Inflammatory macrophage treated with lipopolysaccharide for 4 hours (primary cell): ENCODE measurements at regions not wholly inside any gene's neighbourhood (a gene's known extent, or its start where the extent isn't known, plus 50 kb on each side); places are given as distances from the start of the nearest gene placed in this dataset.

Experiments used
- DNase-seq: peaks from one replicate; pipeline ENCODE4 v3.0.0-alpha.2; 2020

DNA sequence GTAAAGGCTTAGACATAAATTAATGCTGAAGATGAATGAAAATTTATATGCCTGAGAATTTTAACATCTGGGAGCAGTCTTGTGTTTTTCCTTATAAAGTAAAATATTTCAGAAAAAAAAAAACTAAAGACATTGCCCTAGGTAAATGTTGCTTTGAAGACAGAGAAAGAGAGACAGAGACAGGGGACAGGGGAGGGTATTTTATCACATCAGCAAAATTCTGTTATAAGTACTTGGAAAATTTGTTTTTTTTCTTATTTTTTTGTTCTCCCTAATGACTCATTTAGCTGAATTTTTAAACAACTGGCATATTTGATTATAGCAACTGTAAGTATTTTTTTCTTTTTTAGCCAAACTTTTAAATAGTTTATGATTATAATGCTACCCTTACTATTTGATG lies 1540.6 kb upstream of the GBE1 start:
- no peak for DNase-seq

GRCh38 chr3:83317605-83318004 lies 1556.2 kb upstream of the GBE1 start:
- no peak for DNase-seq

- DNase-seq = no peak
These were observed 1559.3 kb upstream of the GBE1 start for GRCh38 chr3:83320726-83321125.

DNA sequence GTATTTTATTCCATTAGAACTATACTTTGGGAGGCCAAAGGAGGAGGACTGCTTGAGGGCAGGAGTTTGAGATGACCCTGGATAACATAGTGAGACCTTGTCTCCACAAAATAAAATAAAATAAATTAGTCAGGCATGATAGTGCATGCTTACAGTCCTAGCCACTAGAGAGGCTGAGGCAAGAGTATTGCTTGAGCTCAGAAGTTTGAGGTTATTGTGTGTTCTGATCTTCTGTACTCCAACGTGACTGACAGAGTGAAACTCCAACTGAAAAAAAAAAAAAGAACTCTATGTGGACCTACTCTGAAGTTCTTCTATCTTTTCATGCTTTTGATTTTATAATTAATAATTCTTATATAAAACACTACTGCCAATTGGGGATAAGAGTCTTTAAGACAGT lies 1560.0 kb upstream of the GBE1 start:
- no peak for DNase-seq

DNA sequence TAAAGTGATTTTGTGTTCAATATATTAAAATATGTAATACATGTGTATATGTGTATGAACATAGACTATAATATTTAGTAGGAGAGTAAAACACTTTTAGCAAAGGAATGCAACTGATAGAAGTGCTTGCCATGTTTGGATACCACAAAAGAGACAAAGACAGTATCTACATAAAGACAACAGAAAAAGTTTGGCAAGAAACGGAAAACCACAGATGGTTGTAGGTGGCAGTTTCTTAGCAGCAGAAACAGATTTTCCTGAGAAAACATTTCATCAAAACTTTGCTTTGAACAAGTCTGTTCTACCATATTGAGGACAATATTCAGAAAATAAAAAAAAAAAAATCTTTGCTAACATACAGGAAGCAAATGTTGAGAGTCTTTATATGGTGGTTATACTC lies 1560.4 kb upstream of the GBE1 start:
- DNase-seq = no peak

DNA sequence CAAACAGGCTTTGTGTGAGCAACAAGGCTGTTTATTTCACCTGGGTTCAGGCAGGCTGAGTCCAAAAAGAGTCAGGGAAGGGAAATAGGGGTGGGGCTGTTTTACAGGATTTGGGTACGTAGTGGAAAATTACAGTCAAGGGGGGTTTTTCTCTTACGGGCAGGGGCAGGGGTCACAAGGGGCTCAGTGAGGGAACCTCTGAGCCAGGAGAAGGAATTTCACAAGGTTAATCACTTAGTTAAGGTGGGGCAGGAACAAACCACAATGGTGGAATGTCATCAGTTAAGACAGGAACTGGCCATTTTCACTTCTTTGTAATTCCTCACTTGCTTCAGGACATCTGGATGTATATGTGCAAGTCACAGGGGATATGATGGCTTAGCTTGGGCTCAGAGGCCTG lies 1592.8 kb upstream of the GBE1 start:
- no peak for DNase-seq

DNA sequence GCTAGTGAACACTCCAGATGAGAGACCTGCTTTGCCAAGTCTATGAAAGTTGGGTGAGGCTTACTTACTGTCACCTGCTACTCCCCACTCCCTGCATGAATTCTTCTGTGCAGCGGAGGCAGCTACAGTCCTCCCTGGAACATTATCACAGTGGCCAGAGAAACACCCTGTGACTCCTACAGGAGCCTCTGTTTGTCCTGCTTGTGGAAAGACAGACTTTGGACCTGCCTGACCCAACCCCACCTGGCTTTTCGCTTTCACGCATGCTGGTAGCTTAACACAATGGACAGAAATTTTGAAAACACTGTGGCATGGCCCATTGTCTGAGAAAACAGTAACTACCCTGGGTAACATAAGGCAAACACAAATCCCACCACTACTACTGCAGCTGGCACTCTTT lies 1565.5 kb upstream of the CADM2 start:
- no peak for DNase-seq

DNA sequence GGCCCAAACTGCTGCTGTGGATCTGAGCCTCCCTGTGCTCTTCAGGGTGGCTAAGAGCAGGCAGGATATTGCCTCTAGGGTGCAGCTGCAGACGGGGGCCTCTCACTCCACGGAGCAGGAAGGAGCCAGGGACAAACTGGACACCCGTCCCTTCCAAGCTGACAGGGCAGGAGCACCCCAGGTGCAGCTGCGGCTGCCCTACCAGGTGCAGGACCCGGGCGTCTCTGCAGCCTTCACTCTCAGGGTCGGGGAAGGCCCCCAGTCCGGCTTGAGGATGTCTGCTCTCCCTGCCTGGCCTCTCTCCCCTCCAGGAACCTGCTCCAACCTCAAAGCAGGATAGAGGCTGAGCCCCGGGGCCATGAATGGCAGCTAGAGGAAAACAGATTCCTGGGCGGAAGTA lies 1554.9 kb upstream of the CADM2 start:
- no peak for DNase-seq

DNA sequence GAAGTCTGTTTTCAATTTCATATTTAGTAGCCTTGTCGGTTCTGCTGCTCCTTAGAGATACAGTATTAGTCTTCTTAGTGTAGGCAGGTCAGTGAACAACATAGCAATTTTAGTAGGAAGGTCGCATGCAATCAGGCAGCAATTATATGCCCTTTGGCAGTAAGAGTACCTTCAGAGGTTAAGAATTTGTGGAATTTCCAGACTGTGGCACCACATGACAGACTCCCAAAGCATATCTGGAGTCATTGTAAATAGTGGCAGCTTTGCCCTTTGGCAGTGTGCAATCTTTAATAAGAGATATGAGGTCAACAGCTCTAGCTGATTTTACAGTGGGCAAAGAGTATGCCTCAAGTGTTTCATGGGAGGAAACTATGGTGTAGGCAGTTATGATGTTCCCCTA lies 1532.5 kb upstream of the CADM2 start:
- no peak for DNase-seq

DNA sequence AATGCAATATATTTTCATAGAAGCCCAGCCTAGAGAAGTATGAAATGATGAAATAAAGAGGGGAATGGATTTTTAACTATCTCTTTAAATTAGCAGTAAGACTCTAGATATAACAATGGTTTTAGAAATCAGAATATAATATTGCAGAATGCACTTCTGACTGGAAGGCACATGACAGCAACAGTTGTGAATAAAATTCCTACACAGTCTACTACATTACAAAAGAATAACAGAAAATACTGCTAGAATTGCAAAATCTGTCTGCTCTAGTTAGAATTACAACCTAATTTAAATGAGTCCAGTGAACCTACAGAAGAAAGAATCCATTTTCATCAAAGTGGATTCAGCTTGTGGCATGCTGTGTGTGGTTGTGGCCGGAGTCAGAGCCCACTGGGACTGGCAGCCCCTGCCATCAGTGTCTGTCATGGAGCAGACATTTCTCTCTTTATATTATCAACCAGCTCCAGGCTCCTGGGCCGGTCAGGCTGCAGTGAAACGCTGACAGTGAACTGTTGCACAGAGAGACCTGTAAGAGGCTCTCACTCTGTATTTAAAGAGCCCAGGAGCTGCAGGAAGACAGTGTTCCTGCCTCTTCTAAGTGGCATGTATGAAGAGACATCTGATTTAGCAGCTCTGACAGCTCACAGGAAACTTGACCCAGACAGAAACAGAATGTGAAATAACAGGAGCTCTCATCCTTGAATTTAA lies 1523.8 kb upstream of the CADM2 start:
- no peak for DNase-seq

- no peak for DNase-seq
These were observed 1520.6 kb upstream of the CADM2 start for GRCh38 chr3:83438188-83438587.

DNA sequence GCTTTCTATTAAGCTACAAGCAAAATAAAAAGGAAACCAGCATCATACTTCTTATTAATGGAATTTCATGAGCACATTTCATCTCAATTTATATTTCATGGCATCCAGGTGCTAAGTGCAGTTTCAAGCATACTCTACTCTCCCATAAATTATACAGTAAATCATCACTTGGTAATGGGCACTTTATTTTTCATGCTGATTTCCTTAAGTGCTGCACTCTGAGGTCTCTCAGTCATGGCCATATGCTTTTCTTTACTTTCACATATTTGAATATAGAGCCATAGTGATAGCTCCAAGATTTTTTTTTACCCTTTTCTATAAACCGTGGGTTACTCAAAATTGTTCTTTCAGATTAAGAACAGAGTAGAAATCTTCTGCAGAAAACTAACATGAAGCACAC lies 1505.7 kb upstream of the CADM2 start:
- no peak for DNase-seq

GRCh38 chr3:83454353-83454752 lies 1504.4 kb upstream of the CADM2 start:
- DNase-seq = no peak

DNA sequence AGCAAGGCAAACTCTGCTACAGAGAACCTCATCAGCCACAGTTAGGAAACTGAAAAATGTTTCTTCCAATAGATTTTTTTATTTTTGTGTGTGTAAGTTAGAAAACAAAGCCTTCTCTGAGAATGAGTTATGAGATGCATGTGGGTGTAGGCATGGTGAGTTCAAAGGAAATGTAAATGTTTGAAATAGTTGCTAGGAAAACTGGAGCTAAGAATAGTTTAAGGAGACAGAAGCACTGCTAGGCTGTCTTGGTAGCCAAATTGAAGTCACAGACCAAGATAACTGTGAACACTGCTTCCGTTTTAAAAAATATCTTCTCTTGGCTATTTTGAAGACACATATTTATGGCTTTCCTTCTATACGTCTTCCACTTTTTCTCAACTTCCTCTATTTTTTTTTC lies 1501.2 kb upstream of the CADM2 start:
- no peak for DNase-seq

DNA sequence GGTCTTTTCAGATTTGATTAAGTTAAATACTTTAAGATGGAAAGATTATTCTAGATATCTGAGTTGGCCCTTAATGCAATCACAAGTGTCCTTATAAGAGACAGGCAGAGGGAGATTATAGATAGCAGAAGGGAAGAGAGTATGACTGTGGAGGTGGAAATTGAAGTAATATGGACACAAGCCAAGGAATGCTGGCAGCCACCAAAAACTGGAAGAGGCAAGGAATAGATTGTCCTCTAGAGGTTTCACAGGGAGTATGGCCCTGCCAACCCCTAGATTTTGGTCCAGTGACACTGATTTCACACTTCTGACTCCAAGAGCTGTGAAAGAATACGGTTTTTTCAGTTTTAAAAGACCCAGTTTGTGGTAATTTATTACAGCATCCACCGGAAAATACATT lies 1498.7 kb upstream of the CADM2 start:
- no peak for DNase-seq

DNA sequence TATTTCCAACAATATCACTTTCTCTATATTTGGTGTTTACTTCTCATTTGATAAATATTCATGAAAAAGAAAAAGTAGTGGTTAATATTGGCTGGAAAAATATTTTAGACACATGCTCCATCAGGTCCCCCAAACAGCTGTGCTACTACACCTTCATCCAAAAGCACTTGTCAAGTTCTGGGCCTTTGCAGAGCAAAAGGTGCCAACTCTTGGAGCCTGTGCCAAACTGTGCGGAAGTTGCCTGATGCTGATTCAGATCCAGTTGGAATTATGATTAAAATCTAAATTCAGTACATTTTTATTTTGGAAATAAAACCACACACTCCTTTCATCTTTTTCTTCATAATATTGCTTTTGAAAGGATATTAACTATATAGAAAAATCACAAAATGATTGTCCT lies 1497.4 kb upstream of the CADM2 start:
- no peak for DNase-seq

DNA sequence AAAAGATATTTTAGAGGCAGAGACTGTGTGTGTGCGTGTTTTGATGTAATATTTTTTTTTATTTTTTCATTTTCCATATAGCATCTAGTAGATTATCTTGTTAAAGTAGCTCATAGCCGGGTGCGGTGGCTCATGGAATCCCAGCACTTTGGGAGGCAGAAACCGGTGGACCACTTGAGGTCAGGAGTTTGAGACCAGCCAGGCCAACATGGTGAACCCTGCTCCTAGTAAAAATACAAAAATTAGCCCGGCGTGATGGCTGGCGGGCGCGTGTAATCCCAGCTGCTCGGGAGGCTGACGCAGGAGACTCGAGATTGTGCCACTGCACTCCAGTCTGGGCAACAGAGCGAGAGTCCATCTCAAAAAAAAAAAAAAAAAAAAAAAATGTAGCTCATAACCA lies 1481.2 kb upstream of the CADM2 start:
- no peak for DNase-seq

GRCh38 chr3:83482402-83483070 lies 1476.3 kb upstream of the CADM2 start:
- DNase-seq = no peak

GRCh38 chr3:83496462-83496861 lies 1462.3 kb upstream of the CADM2 start:
- DNase-seq = no peak

GRCh38 chr3:83498361-83499016 lies 1460.3 kb upstream of the CADM2 start:
- DNase-seq = no peak

- no peak for DNase-seq
These were observed 1458.4 kb upstream of the CADM2 start for GRCh38 chr3:83500422-83500821.

GRCh38 chr3:83500931-83501330 lies 1457.9 kb upstream of the CADM2 start:
- no peak for DNase-seq

- DNase-seq = no peak
These were observed 1445.7 kb upstream of the CADM2 start for GRCh38 chr3:83513051-83513450.

GRCh38 chr3:83513677-83514076 lies 1445.1 kb upstream of the CADM2 start:
- no peak for DNase-seq
